Stomach (tissue), 4 donors: ENCODE measurements at regions not wholly inside any gene's neighbourhood (a gene's known extent, or its start where the extent isn't known, plus 50 kb on each side); places are given as distances from the start of the nearest gene placed in this dataset.

Experiments
- CTCF ChIP-seq, 7 experiments: fragments of 450-650 bp in 4 of 7; fragments of 200-600 bp in 3 of 7; sonication (generic) in 3 of 7; IDR thresholded peaks; one replicate each; pipeline ENCODE4 v1.5.1; 2016 to 2019; ENCODE audit warnings: antibody characterized with exemption in 7 of 7, control low read depth in 2 of 7, mild to moderate bottlenecking in 1 of 7
- EP300 ChIP-seq: sonication (generic); formaldehyde crosslinking; IDR thresholded peaks from one replicate; pipeline ENCODE4 v1.6.1; 2017; ENCODE audit warnings: antibody characterized with exemption

- TF ChIP-seq CTCF (IDR thresholded peaks at IDR 0.05), result no peak
- no peak for TF ChIP-seq EP300
These were observed 75.5 kb upstream of the RAB3GAP2 start for GRCh38 chr1:220347654-220348175.
